Left lung (tissue), 4 donors: ENCODE measurements at regions not wholly inside any gene's neighbourhood (a gene's known extent, or its start where the extent isn't known, plus 50 kb on each side); places are given as distances from the start of the nearest gene placed in this dataset.
A peak's percentile ranks its signal among the peaks of the same experiment; 100 is the strongest.

Experiments used
- ATAC-seq: fragments of 200-7000 bp; cut with Tn5 transposase; one replicate; pipeline ENCODE4 v1.9.1; 2020; ENCODE audit warnings: moderate library complexity
- DNase-seq, 4 donors: peaks; one replicate each; pipeline ENCODE4 v3.0.0-alpha.2; 2013 to 2020
- H3K27ac ChIP-seq, 2 donors: fragments of 200-600 bp; sonication (generic) in 1 of 2; one replicate each; pipeline versions ENCODE4 v1.5.0 to v1.8.0; 2020 to 2021
- H3K27me3 ChIP-seq, 2 donors: fragments of 200-600 bp; sonication (generic) in 1 of 2; one replicate each; pipeline versions ENCODE4 v1.5.0 to v1.8.0; 2020 to 2021
- H3K36me3 ChIP-seq, 2 donors: fragments of 200-600 bp; sonication (generic) in 1 of 2; one replicate each; pipeline versions ENCODE4 v1.5.0 to v1.8.0; 2020 to 2021
- H3K4me1 ChIP-seq, 2 donors: fragments of 200-600 bp; one replicate each; pipeline ENCODE4 v1.8.0; 2021
- H3K4me3 ChIP-seq, 2 donors: fragments of 200-600 bp; sonication (generic) in 1 of 2; one replicate each; pipeline versions ENCODE4 v1.5.0 to v1.8.0; 2020 to 2021; ENCODE audit warnings: mild to moderate bottlenecking in 1 of 2
- H3K9me3 ChIP-seq, 2 donors: fragments of 200-600 bp; sonication (generic) in 1 of 2; one replicate each; pipeline versions ENCODE4 v1.5.0 to v1.8.0; 2020 to 2021
- intact Hi-C, 2 donors: fragments of 100-400 bp; cut with DNase I; formaldehyde crosslinking; loops; one replicate each; pipeline versions ENCODE4 v1.11.2 to v1.14.2; 2022
- TF ChIP-seq, protein P1 (sequence below), 2 donors: fragments of 200-600 bp; sonication (generic) in 1 of 2; IDR thresholded peaks; one replicate each; pipeline versions ENCODE4 v1.5.0 to v1.8.0; 2021; ENCODE audit warnings: antibody characterized with exemption in 2 of 2
- donor health status: DM: no; HTN: yes; CAD: no.
- donor health status: DM: no; HTN: no; CAD: no.

DNA sequence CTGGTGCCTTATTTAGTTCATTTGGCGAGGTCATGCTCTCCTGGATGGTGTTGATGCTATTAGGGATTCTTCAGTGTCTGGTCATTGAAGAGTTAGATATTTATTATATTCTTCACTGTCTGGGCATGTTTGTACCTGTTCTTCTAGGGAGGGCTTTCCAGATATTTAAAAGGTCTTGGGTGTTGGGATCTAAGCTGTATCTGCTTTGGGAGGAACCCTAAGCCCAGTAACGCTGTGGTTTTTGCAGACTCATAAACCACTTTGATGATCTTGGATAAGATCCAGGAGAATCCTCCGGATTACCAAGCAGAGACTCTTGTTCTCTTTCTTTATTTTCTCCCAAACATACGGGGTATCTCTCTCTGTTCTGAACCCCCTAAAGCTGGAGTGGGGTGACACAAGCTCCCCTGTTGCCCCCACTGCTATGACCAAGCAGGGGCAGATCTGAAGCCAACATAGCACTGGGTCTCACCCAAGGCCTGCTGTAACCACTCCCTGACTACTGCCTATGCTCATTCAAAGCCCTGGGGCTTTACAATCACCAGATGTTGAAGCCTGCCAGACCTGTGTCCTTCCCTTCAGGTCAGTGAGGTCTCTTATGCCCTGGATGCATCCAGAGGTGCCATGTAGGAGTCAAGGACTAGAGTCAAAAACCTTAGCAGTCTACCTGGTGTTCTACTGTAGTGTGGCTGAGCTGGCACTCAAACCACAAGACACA lies 187.6 kb downstream of the GUCY2F start:
- Histone ChIP-seq H3K27me3 (peaks cover 0 to 10% of the 10 kb centered on the region in 2 donors), H3K27ac (no peak overlapping the region), H3K4me1 (no peaks in the 10 kb centered on the region), H3K9me3 (no peaks in the 10 kb centered on the region), H3K4me3 (no peak overlapping the region), H3K36me3 (no peaks in the 10 kb centered on the region)
- TF ChIP-seq, protein P1, sequence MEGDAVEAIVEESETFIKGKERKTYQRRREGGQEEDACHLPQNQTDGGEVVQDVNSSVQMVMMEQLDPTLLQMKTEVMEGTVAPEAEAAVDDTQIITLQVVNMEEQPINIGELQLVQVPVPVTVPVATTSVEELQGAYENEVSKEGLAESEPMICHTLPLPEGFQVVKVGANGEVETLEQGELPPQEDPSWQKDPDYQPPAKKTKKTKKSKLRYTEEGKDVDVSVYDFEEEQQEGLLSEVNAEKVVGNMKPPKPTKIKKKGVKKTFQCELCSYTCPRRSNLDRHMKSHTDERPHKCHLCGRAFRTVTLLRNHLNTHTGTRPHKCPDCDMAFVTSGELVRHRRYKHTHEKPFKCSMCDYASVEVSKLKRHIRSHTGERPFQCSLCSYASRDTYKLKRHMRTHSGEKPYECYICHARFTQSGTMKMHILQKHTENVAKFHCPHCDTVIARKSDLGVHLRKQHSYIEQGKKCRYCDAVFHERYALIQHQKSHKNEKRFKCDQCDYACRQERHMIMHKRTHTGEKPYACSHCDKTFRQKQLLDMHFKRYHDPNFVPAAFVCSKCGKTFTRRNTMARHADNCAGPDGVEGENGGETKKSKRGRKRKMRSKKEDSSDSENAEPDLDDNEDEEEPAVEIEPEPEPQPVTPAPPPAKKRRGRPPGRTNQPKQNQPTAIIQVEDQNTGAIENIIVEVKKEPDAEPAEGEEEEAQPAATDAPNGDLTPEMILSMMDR (IDR thresholded peaks at IDR 0.05), result no peak
- ATAC-seq (no peak), DNase-seq (no peak)
- intact Hi-C loops, result no loop called here

DNA sequence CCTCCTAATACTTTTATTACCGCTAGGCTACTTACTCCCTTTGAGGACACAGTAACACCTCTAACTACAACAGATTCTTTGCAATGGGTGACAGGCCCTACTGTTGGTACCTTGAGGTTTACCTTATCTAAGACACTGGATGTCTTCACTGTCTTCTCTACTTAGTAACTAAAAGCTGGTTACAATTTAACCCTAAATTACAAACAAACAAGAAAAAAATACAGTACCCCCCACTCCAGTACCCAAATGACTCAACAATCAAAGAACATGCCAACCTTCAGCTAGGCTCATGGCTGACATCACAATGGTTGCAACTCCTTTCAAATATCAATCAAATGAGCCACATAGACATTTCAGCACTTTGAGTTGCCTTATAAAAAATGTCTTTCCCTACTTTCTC lies 198.0 kb downstream of the GUCY2F start:
- Histone ChIP-seq H3K27ac (no peak overlapping the region), H3K9me3 (no peaks in the 10 kb centered on the region), H3K36me3 (no peaks in the 10 kb centered on the region), H3K4me1 (no peaks in the 10 kb centered on the region), H3K4me3 (no peak overlapping the region), H3K27me3 (no peaks in the 10 kb centered on the region)
- DNase-seq, result no peak
- intact Hi-C loops, result no loop called here
- TF ChIP-seq, protein P1 (IDR thresholded peaks at IDR 0.05), result no peak
- ATAC-seq, result no peak

DNA sequence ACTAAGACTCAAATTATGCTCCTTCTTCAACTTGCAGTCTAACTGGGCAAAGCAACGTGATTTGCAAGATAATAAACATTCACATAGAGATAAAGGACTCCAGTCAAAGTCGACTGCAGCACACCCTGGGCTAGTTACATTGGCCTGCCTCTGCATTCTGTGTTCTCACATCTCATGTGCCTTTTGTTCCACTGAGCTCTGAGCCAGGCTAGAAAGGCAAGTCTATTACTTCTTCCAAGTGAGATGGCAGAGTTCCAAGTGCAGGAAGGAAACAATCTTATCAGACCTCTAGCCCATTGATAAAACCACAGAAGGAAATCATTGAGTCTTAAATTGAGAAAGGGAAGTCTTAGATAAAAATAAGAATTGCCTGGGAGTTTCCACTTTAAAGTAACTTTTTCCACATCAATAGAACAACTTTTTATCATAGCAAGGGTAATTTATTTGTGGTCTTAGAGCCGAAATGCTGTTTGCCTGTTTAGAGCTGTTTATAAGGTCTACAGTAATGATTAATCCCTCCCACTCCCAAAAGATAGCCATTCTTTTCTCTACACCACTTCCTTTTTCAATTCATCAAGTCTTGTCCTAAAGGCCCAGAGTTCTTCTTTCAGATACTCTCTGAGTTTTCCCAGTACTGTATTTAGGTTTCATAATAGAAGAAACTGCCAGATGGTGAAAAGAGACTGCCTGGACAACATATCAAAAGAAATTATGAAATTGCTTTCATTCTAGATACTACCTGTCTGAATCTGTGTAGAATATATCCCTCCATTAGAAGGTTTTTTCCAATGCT lies 200.2 kb downstream of the GUCY2F start:
- no peaks in the 10 kb centered on the region for H3K36me3 ChIP-seq
- H3K4me3 ChIP-seq, result no peak overlapping the region
- H3K27me3 ChIP-seq, result no peaks in the 10 kb centered on the region
- no peaks in the 10 kb centered on the region for H3K9me3 ChIP-seq
- DNase-seq (peak in 2 of 4 donors; percentile 11 to 37), ATAC-seq (peak; percentile 63)
- H3K27ac ChIP-seq, result no peak overlapping the region
- intact Hi-C loops, result no loop called here
- TF ChIP-seq, protein P1 (IDR thresholded peaks at IDR 0.05), result no peak
- H3K4me1 ChIP-seq, result no peaks in the 10 kb centered on the region

- no peaks in the 10 kb centered on the region for H3K9me3 ChIP-seq
- no peaks in the 10 kb centered on the region for H3K36me3 ChIP-seq
- no peaks in the 10 kb centered on the region for H3K4me1 ChIP-seq
- no peak overlapping the region for H3K27ac ChIP-seq
- intact Hi-C loops, result no loop called here
- H3K4me3 ChIP-seq, result no peak overlapping the region
- ATAC-seq, result no peak
- DNase-seq, result no peak
- no peaks in the 10 kb centered on the region for H3K27me3 ChIP-seq
- TF ChIP-seq, protein P1 (IDR thresholded peaks at IDR 0.05), result no peak
Measured at GRCh38 chrX:109274806-109275205, 207.1 kb downstream of the GUCY2F start.
